Rectal smooth muscle tissue (tissue), 1 donor: ENCODE measurements at regions not wholly inside any gene's neighbourhood (a gene's known extent, or its start where the extent isn't known, plus 50 kb on each side); places are given as distances from the start of the nearest gene placed in this dataset.

ENCODE experiments used
- H3K27ac ChIP-seq: one replicate; pipeline ENCODE4 v1.7.0; 2013; ENCODE audit warnings: low read depth, low read length, inconsistent platforms
- H3K27me3 ChIP-seq: one replicate; pipeline ENCODE4 v1.7.0; 2013; ENCODE audit warnings: low read length; ENCODE audit not compliant: control insufficient read depth, insufficient read depth
- H3K36me3 ChIP-seq: one replicate; pipeline ENCODE4 v1.7.0; 2013; ENCODE audit warnings: low read length; ENCODE audit not compliant: control insufficient read depth, insufficient read depth
- H3K4me1 ChIP-seq: one replicate; pipeline ENCODE4 v1.7.0; 2013; ENCODE audit warnings: low read length; ENCODE audit not compliant: control insufficient read depth, insufficient read depth
- H3K4me3 ChIP-seq: one replicate; pipeline ENCODE4 v1.7.0; 2013; ENCODE audit warnings: low read length
- H3K9ac ChIP-seq: one replicate; pipeline ENCODE4 v1.7.0; 2013; ENCODE audit warnings: low read length

DNA sequence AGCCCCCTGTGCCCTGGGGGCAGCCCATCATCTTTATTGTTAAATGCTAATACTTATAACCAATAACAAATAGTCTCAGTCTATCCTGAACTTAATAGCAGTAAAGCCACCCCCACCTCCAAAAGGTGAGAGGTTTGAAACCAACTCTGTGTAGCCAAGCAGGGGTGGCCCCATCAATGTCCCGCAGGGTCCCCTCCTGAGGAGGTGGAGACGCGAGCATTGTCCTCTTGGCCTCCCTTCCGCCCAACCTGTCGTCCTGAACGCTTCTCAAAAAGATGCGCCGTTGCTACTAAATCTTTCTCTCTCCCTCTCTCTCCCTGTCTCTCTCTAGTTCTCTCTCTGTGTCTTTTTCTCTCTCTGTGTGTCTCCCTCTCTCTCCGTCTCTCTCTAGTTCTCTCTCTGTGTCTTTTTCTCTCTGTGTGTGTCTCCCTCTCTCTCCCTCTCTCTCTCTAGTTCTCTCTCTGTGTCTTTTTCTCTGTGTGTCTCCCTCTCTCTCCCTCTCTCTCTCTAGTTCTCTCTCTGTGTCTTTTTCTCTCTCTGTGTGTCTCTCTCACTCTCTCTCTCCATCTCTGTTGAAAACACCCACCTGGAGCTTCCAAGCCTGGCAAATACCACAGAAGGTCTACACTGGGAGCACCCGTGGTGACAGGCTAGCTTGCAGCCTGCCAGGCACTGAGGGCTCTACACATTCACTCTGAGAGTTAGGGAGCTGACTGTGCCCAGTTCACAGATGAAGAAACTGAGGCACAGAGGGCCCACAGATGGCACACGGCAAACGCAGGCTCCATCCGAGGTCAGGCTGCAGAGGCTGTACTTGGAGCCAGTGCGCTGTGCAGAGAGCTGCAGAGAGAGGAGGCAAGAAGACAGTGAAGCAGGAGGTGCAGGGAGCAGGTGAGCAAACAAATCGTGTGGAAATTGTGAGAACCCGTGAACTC lies 185.9 kb downstream of the C16orf95 start:
- no peak overlapping the region for H3K4me3 ChIP-seq
- peaks cover 3% of the 10 kb centered on the region for H3K4me1 ChIP-seq
- no peaks in the 10 kb centered on the region for H3K36me3 ChIP-seq
- no peak overlapping the region for H3K27ac ChIP-seq
- H3K9ac ChIP-seq = no peak overlapping the region
- no peaks in the 10 kb centered on the region for H3K27me3 ChIP-seq

DNA sequence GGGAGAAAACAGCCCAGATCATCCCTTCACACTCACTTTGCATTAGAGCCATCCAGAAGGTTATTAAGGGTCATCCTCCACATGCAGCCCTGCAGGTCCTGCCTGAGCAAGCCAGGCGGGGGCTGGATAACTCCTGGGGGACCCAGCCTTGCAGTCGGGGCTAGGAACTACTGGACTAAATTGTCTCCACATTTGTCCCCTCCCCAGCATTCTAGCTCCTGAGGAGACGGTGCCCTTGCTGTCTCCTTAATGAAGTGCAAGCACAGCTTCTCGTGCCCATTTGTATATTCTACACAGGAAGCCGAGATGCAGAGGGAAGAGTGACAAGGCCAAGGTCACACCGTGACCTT lies 185.2 kb downstream of the C16orf95 start:
- Histone ChIP-seq H3K27me3 (no peaks in the 10 kb centered on the region), H3K36me3 (no peaks in the 10 kb centered on the region), H3K4me3 (no peak overlapping the region), H3K27ac (no peak overlapping the region), H3K9ac (no peak overlapping the region), H3K4me1 (no peaks in the 10 kb centered on the region)

DNA sequence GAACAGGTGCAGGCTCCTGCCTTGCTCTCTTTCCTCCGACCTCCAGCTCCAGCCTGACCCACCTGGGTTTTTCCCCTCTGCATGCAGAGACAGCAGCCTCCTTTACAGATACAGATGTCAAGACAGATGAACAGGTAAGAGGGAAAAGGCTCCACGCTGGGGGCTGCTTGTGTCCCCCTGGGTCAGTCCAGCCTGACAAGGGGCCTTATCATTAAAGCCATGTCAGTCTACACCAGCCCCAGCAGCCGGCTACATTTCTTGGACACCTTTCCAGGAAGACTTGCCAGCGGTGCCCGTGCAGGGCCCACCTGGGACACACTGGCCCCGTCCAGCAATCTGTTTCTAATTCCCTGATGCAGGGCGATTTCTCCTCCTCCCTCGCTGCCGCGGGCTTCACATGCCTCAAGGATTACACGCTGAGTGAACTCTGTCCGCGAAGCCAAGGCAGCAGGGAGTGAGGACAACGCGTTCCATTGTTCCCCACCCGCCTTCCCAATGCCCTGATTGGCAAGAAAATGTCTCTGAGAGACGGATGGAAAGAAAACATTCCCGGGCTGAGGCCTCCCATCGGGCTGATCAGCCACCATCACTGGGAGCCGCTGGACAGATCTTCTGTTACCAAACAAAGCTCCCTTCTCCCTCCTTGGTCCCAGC lies 184.7 kb downstream of the C16orf95 start:
- Histone ChIP-seq H3K9ac (no peak overlapping the region), H3K4me1 (no peaks in the 10 kb centered on the region), H3K27me3 (no peaks in the 10 kb centered on the region), H3K27ac (no peak overlapping the region), H3K4me3 (no peak overlapping the region), H3K36me3 (no peaks in the 10 kb centered on the region)

DNA sequence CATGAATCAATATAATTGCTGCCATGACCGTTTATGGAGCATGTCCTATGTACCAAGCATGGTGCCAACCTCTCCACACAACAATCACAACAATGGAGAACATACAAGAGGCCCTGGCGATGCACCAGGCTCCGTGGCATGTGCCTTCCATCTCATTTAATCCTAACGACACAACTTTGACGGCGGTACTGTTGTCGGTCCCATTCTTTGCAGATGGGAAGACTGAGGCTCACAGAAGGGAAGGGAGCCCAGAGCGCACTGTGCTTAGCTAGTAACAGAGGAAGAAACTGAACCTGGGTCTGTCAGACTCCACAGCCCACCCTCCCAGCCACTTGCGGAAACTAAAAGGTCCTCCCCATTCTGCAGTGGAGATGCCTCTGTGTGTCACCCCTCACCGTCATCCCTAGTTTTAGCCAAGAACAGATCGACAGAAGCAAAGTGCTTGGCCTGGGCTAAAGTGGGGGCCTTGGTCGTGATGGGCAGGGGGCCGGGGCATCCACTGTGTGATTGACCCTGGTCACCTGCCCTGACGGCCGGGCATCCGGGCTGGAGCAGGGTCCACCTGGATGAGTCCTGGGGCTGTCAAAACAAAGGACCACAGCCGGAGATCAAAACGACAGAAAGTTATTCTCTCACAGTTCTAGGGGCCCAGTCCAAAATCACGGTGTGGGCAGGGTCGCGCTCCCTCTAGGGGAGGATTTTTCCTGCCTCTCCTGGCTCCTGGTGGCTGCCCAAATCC lies 183.9 kb downstream of the C16orf95 start:
- no peaks in the 10 kb centered on the region for H3K36me3 ChIP-seq

DNA sequence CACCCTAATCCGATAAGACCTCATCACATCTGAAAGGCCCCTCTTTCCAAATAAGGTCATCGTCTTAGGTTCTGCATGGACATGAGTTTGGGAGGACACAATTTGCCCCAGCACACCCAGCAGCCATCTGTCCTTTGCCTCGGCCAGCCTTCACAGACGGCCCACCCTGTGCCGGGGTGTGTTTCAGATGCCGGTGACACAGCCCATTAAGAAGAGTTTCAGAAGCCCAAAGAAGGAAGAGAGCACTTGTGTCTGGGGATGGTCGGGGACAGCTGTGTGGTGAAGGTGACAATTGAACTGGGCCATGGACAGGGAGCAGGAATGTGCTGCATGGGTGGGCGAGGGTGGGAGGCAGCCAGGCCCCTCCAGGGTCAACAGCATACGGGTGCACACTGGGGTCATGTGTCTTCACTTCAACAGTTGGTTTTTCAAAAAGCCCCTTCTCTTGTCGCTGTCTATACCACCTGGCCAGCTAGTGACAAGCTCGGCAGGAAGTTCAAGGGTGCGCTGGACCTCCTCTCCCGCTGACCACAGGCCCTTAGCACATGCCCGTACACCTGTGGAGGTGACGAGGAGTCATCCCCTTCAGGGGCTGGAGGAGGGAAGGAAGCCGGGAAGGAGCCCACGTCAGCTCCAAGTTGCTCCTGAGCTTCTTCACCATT lies 183.1 kb downstream of the C16orf95 start:
- Histone ChIP-seq H3K36me3 (no peaks in the 10 kb centered on the region), H3K4me3 (no peak overlapping the region), H3K27ac (no peak overlapping the region), H3K4me1 (no peaks in the 10 kb centered on the region), H3K27me3 (no peaks in the 10 kb centered on the region), H3K9ac (no peak overlapping the region)

More for the DNA sequence above, 183.9 kb downstream of the C16orf95 start:
- no peaks in the 10 kb centered on the region for H3K27me3 ChIP-seq
- no peak overlapping the region for H3K4me3 ChIP-seq
- no peak overlapping the region for H3K9ac ChIP-seq
- H3K4me1 ChIP-seq = no peaks in the 10 kb centered on the region
- no peak overlapping the region for H3K27ac ChIP-seq

- H3K27me3 ChIP-seq = no peaks in the 10 kb centered on the region
- no peak overlapping the region for H3K27ac ChIP-seq
- H3K36me3 ChIP-seq = no peaks in the 10 kb centered on the region
- H3K4me3 ChIP-seq = no peak overlapping the region
- no peak overlapping the region for H3K9ac ChIP-seq
- H3K4me1 ChIP-seq = no peaks in the 10 kb centered on the region
These were observed 182.6 kb downstream of the C16orf95 start for GRCh38 chr16:87134628-87134995.

- no peaks in the 10 kb centered on the region for H3K27me3 ChIP-seq
- no peaks in the 10 kb centered on the region for H3K4me1 ChIP-seq
- no peak overlapping the region for H3K4me3 ChIP-seq
- no peaks in the 10 kb centered on the region for H3K36me3 ChIP-seq
- no peak overlapping the region for H3K9ac ChIP-seq
- H3K27ac ChIP-seq = no peak overlapping the region
These were observed 181.8 kb downstream of the C16orf95 start for GRCh38 chr16:87135246-87136030.

- H3K4me1 ChIP-seq = no peaks in the 10 kb centered on the region
- no peaks in the 10 kb centered on the region for H3K27me3 ChIP-seq
- H3K27ac ChIP-seq = no peak overlapping the region
- H3K36me3 ChIP-seq = no peaks in the 10 kb centered on the region
- H3K9ac ChIP-seq = no peak overlapping the region
- H3K4me3 ChIP-seq = no peak overlapping the region
These were observed 178.9 kb downstream of the C16orf95 start for GRCh38 chr16:87138316-87138715.

DNA sequence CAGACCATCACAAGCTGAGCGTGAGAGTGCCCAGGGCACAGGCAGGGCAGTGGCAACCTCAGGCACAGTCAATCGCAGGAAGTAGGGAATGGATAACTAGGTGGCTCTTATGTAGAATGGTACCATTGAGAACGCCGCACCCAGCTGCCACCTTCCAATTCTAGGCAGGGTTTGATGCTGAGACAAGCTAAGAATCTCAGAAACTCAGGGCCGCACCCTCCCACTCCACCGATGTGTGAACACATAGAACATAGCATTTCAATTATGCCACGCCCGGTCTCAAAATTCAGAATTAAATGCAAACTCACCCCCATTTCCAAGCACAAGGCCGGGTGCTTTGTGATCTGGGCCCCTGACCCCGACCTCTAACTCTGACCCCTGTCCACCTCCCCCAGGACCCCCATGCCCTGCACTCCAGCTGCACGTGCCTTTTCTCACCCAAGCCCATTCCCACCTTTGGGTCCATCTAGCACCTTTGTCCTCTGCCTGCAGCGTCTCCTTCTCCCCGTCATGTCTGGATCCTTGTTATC lies 178.4 kb downstream of the C16orf95 start:
- no peaks in the 10 kb centered on the region for H3K27me3 ChIP-seq
- H3K36me3 ChIP-seq = no peaks in the 10 kb centered on the region
- no peak overlapping the region for H3K27ac ChIP-seq
- no peaks in the 10 kb centered on the region for H3K4me1 ChIP-seq
- H3K4me3 ChIP-seq = no peak overlapping the region
- H3K9ac ChIP-seq = no peak overlapping the region

- no peaks in the 10 kb centered on the region for H3K4me1 ChIP-seq
- no peaks in the 10 kb centered on the region for H3K27me3 ChIP-seq
- H3K36me3 ChIP-seq = no peaks in the 10 kb centered on the region
- no peak overlapping the region for H3K4me3 ChIP-seq
- no peak overlapping the region for H3K27ac ChIP-seq
- no peak overlapping the region for H3K9ac ChIP-seq
These were observed 176.7 kb downstream of the C16orf95 start for GRCh38 chr16:87140211-87141200.

GRCh38 chr16:87141402-87141801 lies 175.8 kb downstream of the C16orf95 start:
- H3K27me3 ChIP-seq = no peaks in the 10 kb centered on the region
- no peak overlapping the region for H3K9ac ChIP-seq
- H3K4me1 ChIP-seq = no peaks in the 10 kb centered on the region
- no peak overlapping the region for H3K27ac ChIP-seq
- no peaks in the 10 kb centered on the region for H3K36me3 ChIP-seq
- H3K4me3 ChIP-seq = no peak overlapping the region
